ENCODE measurements at regions not wholly inside any gene's neighbourhood (a gene's known extent, or its start where the extent isn't known, plus 50 kb on each side); places are given as distances from the start of the nearest gene placed in this dataset.

DNA sequence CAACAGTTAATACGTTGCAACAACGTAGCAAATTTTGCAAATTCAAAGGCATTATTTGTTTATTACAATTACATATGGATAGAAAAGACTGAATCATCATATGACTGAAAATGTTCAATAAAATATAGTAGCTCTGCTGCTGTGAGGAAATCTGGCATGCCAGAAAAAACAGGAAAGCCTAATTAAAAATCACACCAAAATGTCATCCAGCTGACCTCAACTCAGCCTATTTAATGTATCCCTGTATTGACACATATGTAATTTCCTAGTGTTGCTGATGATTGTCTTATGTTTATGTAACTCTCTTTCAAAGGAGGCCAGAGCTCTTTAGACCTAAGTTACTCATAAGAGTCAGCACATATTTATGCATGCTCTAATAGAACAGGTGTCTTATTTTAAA, 495.0 kb downstream of the PCDH17 start:
- Histone ChIP-seq H3K9me3 (ENCODE audit: insufficient read depth, low read depth) (no peaks in the 10 kb centered on the region), H3K27ac (no peak overlapping the region), H3K36me3 (ENCODE audit: low read depth) (no peaks in the 10 kb centered on the region), H3F3A (ENCODE audit: insufficient read depth, low read depth) (no peaks in the 10 kb centered on the region), H2AFZ (no peak overlapping the region), H3K79me2 (ENCODE audit: low read depth) (no peaks in the 10 kb centered on the region), H3K9me2 (ENCODE audit: insufficient read depth) (no peaks in the 10 kb centered on the region), H3K4me1 (replicated peaks; ENCODE audit: insufficient read depth) (no peaks in the 10 kb centered on the region), H4K20me1 (ENCODE audit: insufficient read depth) (no peaks in the 10 kb centered on the region; the same call in 1 of the 2 replicates), H3K27me3 (ENCODE audit: insufficient read depth, low read depth) (no peaks in the 10 kb centered on the region), H3K4me3 (no peak overlapping the region), H3K4me2 (no peak overlapping the region)
- BruUV-seq (replicated peaks) = no TSS peak
- POLR2A ChIA-PET (ENCODE audit: unreplicated experiment) = no interaction called here
- DNase-seq = no peak
- TF ChIP-seq EZH2 (IDR thresholded peaks at IDR 0.05; ENCODE audit: low read depth) = no peak
- TF ChIP-seq, protein P1, sequence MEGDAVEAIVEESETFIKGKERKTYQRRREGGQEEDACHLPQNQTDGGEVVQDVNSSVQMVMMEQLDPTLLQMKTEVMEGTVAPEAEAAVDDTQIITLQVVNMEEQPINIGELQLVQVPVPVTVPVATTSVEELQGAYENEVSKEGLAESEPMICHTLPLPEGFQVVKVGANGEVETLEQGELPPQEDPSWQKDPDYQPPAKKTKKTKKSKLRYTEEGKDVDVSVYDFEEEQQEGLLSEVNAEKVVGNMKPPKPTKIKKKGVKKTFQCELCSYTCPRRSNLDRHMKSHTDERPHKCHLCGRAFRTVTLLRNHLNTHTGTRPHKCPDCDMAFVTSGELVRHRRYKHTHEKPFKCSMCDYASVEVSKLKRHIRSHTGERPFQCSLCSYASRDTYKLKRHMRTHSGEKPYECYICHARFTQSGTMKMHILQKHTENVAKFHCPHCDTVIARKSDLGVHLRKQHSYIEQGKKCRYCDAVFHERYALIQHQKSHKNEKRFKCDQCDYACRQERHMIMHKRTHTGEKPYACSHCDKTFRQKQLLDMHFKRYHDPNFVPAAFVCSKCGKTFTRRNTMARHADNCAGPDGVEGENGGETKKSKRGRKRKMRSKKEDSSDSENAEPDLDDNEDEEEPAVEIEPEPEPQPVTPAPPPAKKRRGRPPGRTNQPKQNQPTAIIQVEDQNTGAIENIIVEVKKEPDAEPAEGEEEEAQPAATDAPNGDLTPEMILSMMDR (conservative IDR thresholded peaks at IDR 0.05) = no peak
- intact Hi-C loops (cut with micrococcal nuclease; ENCODE audit: unreplicated experiment) = no loop called here
- CTCF ChIA-PET = no interaction called here

DNA sequence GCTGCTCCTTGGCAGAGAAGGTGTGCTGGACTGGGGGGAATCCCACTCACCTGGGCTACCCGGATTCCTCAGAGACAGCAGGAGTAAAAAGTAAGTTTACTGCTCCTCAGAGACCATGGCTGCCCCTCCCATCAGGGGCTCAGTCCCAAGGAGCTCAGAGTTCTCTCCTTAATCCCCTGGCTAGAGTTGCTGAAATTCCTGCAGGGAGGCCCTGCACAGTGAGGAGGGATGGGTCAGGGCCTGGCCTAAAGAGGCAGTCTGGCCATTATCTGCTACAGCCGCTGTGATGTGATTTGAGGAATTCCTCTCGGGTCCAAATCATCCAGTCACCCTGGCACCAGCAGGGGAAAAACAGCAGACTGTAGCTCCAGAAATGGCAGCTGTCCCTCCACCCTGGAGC, 502.5 kb downstream of the PCDH17 start:
- ChIA-PET POLR2A (ENCODE audit: unreplicated experiment) (no interaction called here), CTCF (no interaction called here)
- BruUV-seq (replicated peaks) = no TSS peak
- no peaks in the 10 kb centered on the region for H3K36me3 ChIP-seq (ENCODE audit: low read depth)
- H3K9me2 ChIP-seq (ENCODE audit: insufficient read depth) = no peaks in the 10 kb centered on the region
- intact Hi-C loops (cut with micrococcal nuclease; ENCODE audit: unreplicated experiment) = no loop called here
- H3K4me2 ChIP-seq = no peak overlapping the region
- H3K27ac ChIP-seq = no peak overlapping the region
- no peaks in the 10 kb centered on the region for H3K79me2 ChIP-seq (ENCODE audit: low read depth)
- H3F3A ChIP-seq (ENCODE audit: insufficient read depth, low read depth) = no peaks in the 10 kb centered on the region
- H4K20me1 ChIP-seq (ENCODE audit: insufficient read depth) = no peaks in the 10 kb centered on the region; the same call in 1 of the 2 replicates
- H3K27me3 ChIP-seq (ENCODE audit: insufficient read depth, low read depth) = no peaks in the 10 kb centered on the region
- no peaks in the 10 kb centered on the region for H3K9me3 ChIP-seq (ENCODE audit: insufficient read depth, low read depth)
- H3K4me3 ChIP-seq = no peak overlapping the region
- DNase-seq = no peak
- H2AFZ ChIP-seq = no peak overlapping the region
- no peaks in the 10 kb centered on the region for H3K4me1 ChIP-seq (replicated peaks; ENCODE audit: insufficient read depth)
- TF ChIP-seq EZH2 (IDR thresholded peaks at IDR 0.05; ENCODE audit: low read depth) = no peak
- TF ChIP-seq, protein P1 (conservative IDR thresholded peaks at IDR 0.05) = no peak

DNA sequence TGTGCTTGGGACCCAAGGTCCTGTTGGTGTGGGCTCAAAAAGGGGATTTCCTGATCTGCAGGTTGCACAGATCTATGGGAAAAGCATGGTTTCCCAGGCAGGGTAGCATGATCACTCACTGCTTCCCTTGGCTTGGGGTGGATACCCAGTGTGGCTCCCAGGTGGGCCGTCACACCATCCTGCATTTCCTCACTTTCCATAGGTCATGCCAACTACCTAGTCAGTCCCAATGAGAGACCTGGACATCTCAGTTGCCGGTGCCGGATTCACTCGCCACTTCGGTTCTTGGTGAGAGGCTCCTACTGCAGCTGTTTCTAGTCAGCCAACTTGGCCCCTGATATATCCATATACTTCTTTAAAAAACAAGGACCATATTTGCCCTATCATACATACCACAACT, 503.0 kb downstream of the PCDH17 start:
- TF ChIP-seq, protein P1 (conservative IDR thresholded peaks at IDR 0.05) = no peak
- no peak for TF ChIP-seq EZH2 (IDR thresholded peaks at IDR 0.05; ENCODE audit: low read depth)

More for the DNA sequence above, 503.0 kb downstream of the PCDH17 start:
- no peaks in the 10 kb centered on the region for H4K20me1 ChIP-seq (ENCODE audit: insufficient read depth)
- ChIA-PET CTCF (no interaction called here), POLR2A (ENCODE audit: unreplicated experiment) (no interaction called here)
- H3K36me3 ChIP-seq (ENCODE audit: low read depth) = no peaks in the 10 kb centered on the region
- H3K79me2 ChIP-seq (ENCODE audit: low read depth) = no peaks in the 10 kb centered on the region
- H3K9me3 ChIP-seq (ENCODE audit: insufficient read depth, low read depth) = no peaks in the 10 kb centered on the region
- intact Hi-C loops (cut with micrococcal nuclease; ENCODE audit: unreplicated experiment) = no loop called here
- no peaks in the 10 kb centered on the region for H3K27me3 ChIP-seq (ENCODE audit: insufficient read depth, low read depth)
- H3K9me2 ChIP-seq (ENCODE audit: insufficient read depth) = no peaks in the 10 kb centered on the region
- H3F3A ChIP-seq (ENCODE audit: insufficient read depth, low read depth) = no peaks in the 10 kb centered on the region
- no peak overlapping the region for H3K4me3 ChIP-seq
- no peak overlapping the region for H2AFZ ChIP-seq
- H3K4me1 ChIP-seq (replicated peaks; ENCODE audit: insufficient read depth) = no peaks in the 10 kb centered on the region
- no peak overlapping the region for H3K27ac ChIP-seq
- no TSS peak for BruUV-seq (replicated peaks)
- DNase-seq = no peak
- no peak overlapping the region for H3K4me2 ChIP-seq
